Neural progenitor cell (in vitro differentiated cells): ENCODE measurements at regions not wholly inside any gene's neighbourhood (a gene's known extent, or its start where the extent isn't known, plus 50 kb on each side); places are given as distances from the start of the nearest gene placed in this dataset.

Source experiments
- DNase-seq: peaks from one replicate; pipeline ENCODE4 v3.0.0-alpha.2; 2016; ENCODE audit warnings: low spot score
- H2AFZ ChIP-seq: fragments of 200-600 bp; sonication (generic); replicated peaks from 2 replicates; pipeline ENCODE4 v1.6.1; 2016; ENCODE audit warnings: antibody characterized with exemption
- H3F3A ChIP-seq: fragments of 200-600 bp; sonication (generic); 2 replicates; pipeline ENCODE4 v1.6.1; 2016; ENCODE audit warnings: antibody characterized with exemption, low read depth
- H3K27ac ChIP-seq: fragments of 200-600 bp; sonication (generic); 2 replicates; pipeline ENCODE4 v1.5.1; 2016; ENCODE audit warnings: mild to moderate bottlenecking
- H3K27me3 ChIP-seq: fragments of 200-600 bp; sonication (generic); 2 replicates; pipeline ENCODE4 v1.6.1; 2016; ENCODE audit warnings: mild to moderate bottlenecking, moderate library complexity
- H3K36me3 ChIP-seq: fragments of 200-600 bp; sonication (generic); 2 replicates; pipeline ENCODE4 v1.5.1; 2016
- H3K4me1 ChIP-seq: fragments of 200-600 bp; sonication (generic); 2 replicates; pipeline ENCODE4 v1.6.1; 2016; ENCODE audit warnings: mixed run types
- H3K4me2 ChIP-seq: fragments of 200-600 bp; sonication (generic); 2 replicates; pipeline ENCODE4 v1.6.1; 2016
- H3K4me3 ChIP-seq: fragments of 200-600 bp; sonication (generic); 2 replicates; pipeline ENCODE4 v1.5.1; 2016
- H3K79me2 ChIP-seq: fragments of 200-600 bp; sonication (generic); 2 replicates; pipeline ENCODE4 v1.6.1; 2016; ENCODE audit warnings: low read depth
- H3K9ac ChIP-seq: fragments of 200-600 bp; sonication (generic); 2 replicates; pipeline ENCODE4 v1.6.1; 2016
- H3K9me3 ChIP-seq: fragments of 200-600 bp; sonication (generic); 2 replicates; pipeline ENCODE4 v1.5.1; 2016; ENCODE audit warnings: low read depth
- H4K20me1 ChIP-seq: fragments of 200-600 bp; sonication (generic); 2 replicates; pipeline ENCODE4 v1.6.1; 2016; ENCODE audit warnings: low read depth
- H3K27ac Mint-ChIP-seq: 3 replicates; pipeline ENCODE4 v1.8.0; 2021; ENCODE audit warnings: mixed read lengths
- H3K27me3 Mint-ChIP-seq: 2 replicates; pipeline ENCODE4 v1.8.0; 2022; ENCODE audit warnings: low read depth, mild to moderate bottlenecking, inconsistent platforms, moderate library complexity, mixed read lengths; ENCODE audit not compliant: insufficient read depth
- H3K36me3 Mint-ChIP-seq: 3 replicates; pipeline ENCODE4 v1.8.0; 2021; ENCODE audit warnings: mixed read lengths
- H3K4me1 Mint-ChIP-seq: 3 replicates; pipeline ENCODE4 v1.8.0; 2021; ENCODE audit warnings: mixed read lengths
- H3K4me3 Mint-ChIP-seq: 3 replicates; pipeline ENCODE4 v1.8.0; 2021; ENCODE audit warnings: mild to moderate bottlenecking, moderate library complexity, mixed read lengths
- H3K9me3 Mint-ChIP-seq: 3 replicates; pipeline ENCODE4 v1.8.0; 2020; ENCODE audit warnings: mixed read lengths
- CTCF ChIP-seq: fragments of 200-600 bp; sonication (generic); IDR thresholded peaks from 2 replicates; pipeline ENCODE4 v1.5.1; 2017; ENCODE audit warnings: antibody characterized with exemption, mild to moderate bottlenecking
- EZH2 ChIP-seq: fragments of 200-600 bp; sonication (generic); IDR thresholded peaks from 2 replicates; pipeline ENCODE4 v1.6.1; 2017; ENCODE audit warnings: antibody characterized with exemption, mild to moderate bottlenecking, moderate library complexity
- EZH2phosphoT487 ChIP-seq: fragments of 200-600 bp; sonication (generic); IDR thresholded peaks from 2 replicates; pipeline ENCODE4 v1.6.1; 2017; ENCODE audit warnings: antibody characterized with exemption

GRCh38 chr20:54713727-54714126 lies 238.3 kb downstream of the DOK5 start:
- Mint-ChIP-seq H3K9me3 (peaks cover 4% of the 10 kb centered on the region), H3K27ac (no peak overlapping the region), H3K4me3 (no peak overlapping the region), H3K27me3 (no peaks in the 10 kb centered on the region), H3K36me3 (no peaks in the 10 kb centered on the region), H3K4me1 (peaks cover 7% of the 10 kb centered on the region)
- Histone ChIP-seq H3K4me1 (no peaks in the 10 kb centered on the region), H3K36me3 (no peaks in the 10 kb centered on the region), H3K27me3 (no peaks in the 10 kb centered on the region), H3K4me2 (no peak overlapping the region), H3K9me3 (no peaks in the 10 kb centered on the region), H3K4me3 (no peak overlapping the region), H3K27ac (no peak overlapping the region), H4K20me1 (no peaks in the 10 kb centered on the region), H3F3A (no peaks in the 10 kb centered on the region), H3K9ac (no peak overlapping the region), H2AFZ (no peak overlapping the region), H3K79me2 (no peaks in the 10 kb centered on the region)
- DNase-seq = no peak
- TF ChIP-seq EZH2 (no peak), EZH2phosphoT487 (no peak), CTCF (no peak)

DNA sequence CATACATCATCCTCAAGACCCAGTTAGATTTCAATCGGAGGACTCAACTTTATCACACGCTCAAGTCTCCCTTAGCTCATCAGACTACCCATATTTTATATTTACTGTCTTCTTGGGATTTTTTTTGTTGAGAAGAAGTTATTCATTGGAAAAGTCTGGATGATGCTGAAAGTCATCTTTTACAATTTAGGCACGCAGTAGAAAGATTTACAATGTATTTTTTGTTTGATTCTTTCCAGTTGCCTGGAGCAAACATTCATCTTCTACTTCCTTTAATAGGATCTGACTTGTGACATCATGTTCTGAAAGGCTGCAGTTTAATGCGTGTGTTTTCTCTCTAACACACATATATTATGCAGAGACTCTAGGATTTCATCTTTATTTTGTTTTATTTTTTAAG lies 235.7 kb downstream of the DOK5 start:
- Mint-ChIP-seq H3K27ac (no peak overlapping the region), H3K9me3 (no peaks in the 10 kb centered on the region), H3K4me3 (no peak overlapping the region), H3K27me3 (no peaks in the 10 kb centered on the region), H3K36me3 (no peaks in the 10 kb centered on the region), H3K4me1 (peaks cover 5% of the 10 kb centered on the region)
- Histone ChIP-seq H3K27ac (no peak overlapping the region), H3K4me1 (no peaks in the 10 kb centered on the region), H3K9me3 (no peaks in the 10 kb centered on the region), H3K9ac (no peak overlapping the region), H2AFZ (no peak overlapping the region), H3F3A (no peaks in the 10 kb centered on the region), H3K79me2 (no peaks in the 10 kb centered on the region), H3K36me3 (no peaks in the 10 kb centered on the region), H3K27me3 (no peaks in the 10 kb centered on the region), H3K4me2 (no peak overlapping the region), H3K4me3 (no peak overlapping the region), H4K20me1 (no peaks in the 10 kb centered on the region)
- DNase-seq = no peak
- no peak for TF ChIP-seq EZH2phosphoT487
- no peak for TF ChIP-seq CTCF
- TF ChIP-seq EZH2 = no peak

GRCh38 chr20:54710341-54710740 lies 234.9 kb downstream of the DOK5 start:
- H3K9ac ChIP-seq = no peak overlapping the region
- Mint-ChIP-seq H3K27me3 (no peaks in the 10 kb centered on the region), H3K27ac (no peak overlapping the region), H3K4me3 (no peak overlapping the region), H3K36me3 (no peaks in the 10 kb centered on the region), H3K4me1 (peaks cover 2% of the 10 kb centered on the region), H3K9me3 (no peaks in the 10 kb centered on the region)
- no peak for TF ChIP-seq EZH2
- no peak for TF ChIP-seq CTCF
- no peaks in the 10 kb centered on the region for H3K79me2 ChIP-seq
- DNase-seq = no peak
- no peaks in the 10 kb centered on the region for H3F3A ChIP-seq
- H2AFZ ChIP-seq = no peak overlapping the region
- H3K36me3 ChIP-seq = no peaks in the 10 kb centered on the region
- no peaks in the 10 kb centered on the region for H3K4me1 ChIP-seq
- no peaks in the 10 kb centered on the region for H3K27me3 ChIP-seq
- no peak overlapping the region for H3K4me2 ChIP-seq
- H3K9me3 ChIP-seq = no peaks in the 10 kb centered on the region
- H3K4me3 ChIP-seq = no peak overlapping the region
- H4K20me1 ChIP-seq = no peaks in the 10 kb centered on the region
- H3K27ac ChIP-seq = no peak overlapping the region

DNA sequence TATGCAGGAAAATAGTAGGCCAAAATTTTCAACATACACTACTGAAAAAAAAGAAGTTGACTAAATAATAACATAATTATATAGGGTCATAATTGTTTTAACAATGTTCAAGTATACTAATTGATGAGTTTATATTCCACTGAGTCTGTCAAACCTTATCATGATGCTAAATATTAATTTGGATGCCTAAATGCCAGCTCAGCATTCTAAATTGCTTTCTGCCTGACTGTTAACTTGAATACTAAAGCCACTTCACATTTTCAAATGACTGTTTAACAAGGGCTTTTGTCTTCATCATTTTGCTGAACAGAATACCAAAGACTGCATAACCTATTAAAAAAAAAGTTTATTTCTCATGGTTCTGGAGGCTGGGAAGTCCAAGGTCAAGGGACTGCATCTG lies 232.8 kb downstream of the DOK5 start:
- Histone ChIP-seq H3F3A (no peaks in the 10 kb centered on the region), H3K79me2 (no peaks in the 10 kb centered on the region)
- TF ChIP-seq EZH2phosphoT487 = no peak
- no peak for TF ChIP-seq EZH2
- no peak for TF ChIP-seq CTCF

More for the DNA sequence above, 232.8 kb downstream of the DOK5 start:
- H3K36me3 ChIP-seq = no peaks in the 10 kb centered on the region
- Mint-ChIP-seq H3K9me3 (no peaks in the 10 kb centered on the region), H3K27me3 (no peaks in the 10 kb centered on the region), H3K4me1 (no peaks in the 10 kb centered on the region), H3K4me3 (no peak overlapping the region), H3K27ac (no peak overlapping the region), H3K36me3 (no peaks in the 10 kb centered on the region)
- no peaks in the 10 kb centered on the region for H3K27me3 ChIP-seq
- H2AFZ ChIP-seq = no peak overlapping the region
- H3K27ac ChIP-seq = no peak overlapping the region
- H3K4me1 ChIP-seq = no peaks in the 10 kb centered on the region
- no peaks in the 10 kb centered on the region for H3K9me3 ChIP-seq
- H4K20me1 ChIP-seq = no peaks in the 10 kb centered on the region
- no peak overlapping the region for H3K4me3 ChIP-seq
- no peak overlapping the region for H3K4me2 ChIP-seq
- no peak for DNase-seq
- no peak overlapping the region for H3K9ac ChIP-seq
